ENCODE measurements at regions not wholly inside any gene's neighbourhood (a gene's known extent, or its start where the extent isn't known, plus 50 kb on each side); places are given as distances from the start of the nearest gene placed in this dataset.

DNA sequence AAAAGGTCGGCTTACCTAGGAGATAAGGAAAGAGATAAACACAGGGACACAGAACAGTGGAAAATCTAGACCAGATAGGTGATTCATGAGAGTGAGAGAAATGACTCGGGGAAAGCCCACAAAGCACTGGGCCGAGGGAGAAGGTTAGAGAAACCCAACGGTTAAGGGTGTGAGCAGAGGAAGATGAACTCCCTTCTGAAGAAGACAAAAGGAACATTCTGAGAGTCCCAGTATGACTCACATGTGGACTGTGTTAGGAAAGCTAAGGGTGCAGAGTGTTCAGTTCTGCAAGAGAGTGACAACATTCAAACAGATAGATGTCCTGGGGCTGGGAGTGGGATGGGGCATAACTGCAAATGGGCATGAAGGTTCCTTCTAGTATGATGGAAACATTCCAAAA lies 83.0 kb downstream of the CNTN3 start:
- H3K27ac Mint-ChIP-seq, result no peak overlapping the region
- no peak for DNase-seq
- no peaks in the 10 kb centered on the region for H3K4me1 Mint-ChIP-seq
- no peak overlapping the region for H3K4me3 Mint-ChIP-seq
- H3K36me3 Mint-ChIP-seq, result no peaks in the 10 kb centered on the region
- H3K27me3 Mint-ChIP-seq (ENCODE audit: low read depth in 3 of 3), result no peaks in the 10 kb centered on the region
- H3K9me3 Mint-ChIP-seq, result peaks cover 8 to 45% (median 22%) of the 10 kb centered on the region in 6 donors

GRCh38 chr3:74529145-74529544 lies 85.3 kb downstream of the CNTN3 start:
- no peaks in the 10 kb centered on the region for H3K36me3 Mint-ChIP-seq
- H3K4me3 Mint-ChIP-seq, result no peak overlapping the region
- no peaks in the 10 kb centered on the region for H3K27me3 Mint-ChIP-seq (ENCODE audit: low read depth in 3 of 3)
- H3K9me3 Mint-ChIP-seq, result peaks cover 8 to 28% (median 22%) of the 10 kb centered on the region in 6 donors
- H3K27ac Mint-ChIP-seq, result no peak overlapping the region
- DNase-seq, result no peak
- no peaks in the 10 kb centered on the region for H3K4me1 Mint-ChIP-seq

- no peak for DNase-seq
- no peaks in the 10 kb centered on the region for H3K36me3 Mint-ChIP-seq
- no peak overlapping the region for H3K4me3 Mint-ChIP-seq
- H3K27me3 Mint-ChIP-seq (ENCODE audit: low read depth in 3 of 3), result no peaks in the 10 kb centered on the region
- peaks cover 2 to 25% (median 18%) of the 10 kb centered on the region in 6 donors for H3K9me3 Mint-ChIP-seq
- no peaks in the 10 kb centered on the region for H3K4me1 Mint-ChIP-seq
- H3K27ac Mint-ChIP-seq, result no peak overlapping the region
Measured at GRCh38 chr3:74527566-74527965, 86.9 kb downstream of the CNTN3 start.

DNA sequence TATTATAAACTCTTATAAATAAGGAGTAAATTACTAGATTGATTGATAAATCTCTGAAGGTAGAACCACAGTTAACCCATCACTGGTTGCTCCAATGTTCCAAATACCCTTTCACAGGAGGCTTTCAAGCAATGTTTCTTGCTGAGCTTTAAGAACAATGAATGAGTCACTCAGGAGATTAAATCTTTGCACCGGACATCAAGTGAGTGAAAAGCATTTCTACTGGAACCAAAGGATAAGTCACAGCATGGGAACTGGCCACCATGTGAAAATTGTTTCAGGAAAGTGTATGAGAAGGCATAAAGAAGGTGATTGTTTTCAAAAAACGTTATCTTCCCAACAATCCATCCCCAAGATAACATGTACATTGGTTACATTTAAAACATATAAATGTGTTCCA lies 90.6 kb downstream of the CNTN3 start:
- Mint-ChIP-seq H3K27ac (no peak overlapping the region), H3K4me1 (no peaks in the 10 kb centered on the region), H3K9me3 (peaks cover 0 to 16% (median 10%) of the 10 kb centered on the region in 6 donors), H3K27me3 (ENCODE audit: low read depth in 3 of 3) (peaks cover 0 to 3% (median 0%) of the 10 kb centered on the region in 3 donors), H3K4me3 (no peak overlapping the region), H3K36me3 (no peaks in the 10 kb centered on the region)
- no peak for DNase-seq

- H3K4me1 Mint-ChIP-seq, result no peaks in the 10 kb centered on the region
- no peak overlapping the region for H3K27ac Mint-ChIP-seq
- H3K36me3 Mint-ChIP-seq, result no peaks in the 10 kb centered on the region
- DNase-seq, result no peak
- H3K27me3 Mint-ChIP-seq (ENCODE audit: low read depth in 3 of 3), result peaks cover 0 to 3% (median 0%) of the 10 kb centered on the region in 3 donors
- peaks cover 0 to 29% (median 14%) of the 10 kb centered on the region in 6 donors for H3K9me3 Mint-ChIP-seq
- no peak overlapping the region for H3K4me3 Mint-ChIP-seq
Measured at GRCh38 chr3:74520895-74521294, 93.6 kb downstream of the CNTN3 start.

GRCh38 chr3:74518610-74519009 lies 95.8 kb downstream of the CNTN3 start:
- peaks cover 0 to 3% (median 0%) of the 10 kb centered on the region in 3 donors for H3K27me3 Mint-ChIP-seq (ENCODE audit: low read depth in 3 of 3)
- no peaks in the 10 kb centered on the region for H3K36me3 Mint-ChIP-seq
- H3K27ac Mint-ChIP-seq, result no peak overlapping the region

DNA sequence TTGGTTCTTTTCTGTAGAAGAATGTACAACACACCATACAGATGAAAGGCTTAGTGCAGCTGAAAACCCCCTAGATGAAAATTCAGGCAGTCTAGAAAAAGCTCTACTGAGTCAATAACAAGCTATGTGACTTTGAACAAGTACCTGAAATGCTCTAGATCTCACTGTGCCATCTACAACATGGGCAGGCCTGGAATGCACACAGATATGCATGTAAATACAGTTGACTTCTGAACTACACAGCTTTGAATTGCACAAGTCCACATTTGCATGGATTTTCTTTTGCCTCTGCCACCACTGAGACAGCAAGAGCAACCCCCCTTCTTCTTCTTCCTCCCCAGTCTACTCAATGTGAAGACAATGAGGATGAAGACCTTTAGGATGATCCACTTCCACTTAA lies 98.4 kb downstream of the CNTN3 start:
- no peaks in the 10 kb centered on the region for H3K4me1 Mint-ChIP-seq
- peaks cover 0 to 30% (median 13%) of the 10 kb centered on the region in 6 donors for H3K9me3 Mint-ChIP-seq
- no peaks in the 10 kb centered on the region for H3K36me3 Mint-ChIP-seq
- H3K27me3 Mint-ChIP-seq (ENCODE audit: low read depth in 3 of 3), result no peaks in the 10 kb centered on the region
- no peak overlapping the region for H3K4me3 Mint-ChIP-seq
- DNase-seq, result no peak
- no peak overlapping the region for H3K27ac Mint-ChIP-seq

More at GRCh38 chr3:74518610-74519009, 95.8 kb downstream of the CNTN3 start:
- Mint-ChIP-seq H3K4me1 (no peaks in the 10 kb centered on the region), H3K9me3 (peaks cover 0 to 28% (median 11%) of the 10 kb centered on the region in 6 donors), H3K4me3 (no peak overlapping the region)
- no peak for DNase-seq

GRCh38 chr3:74515451-74515850 lies 99.0 kb downstream of the CNTN3 start:
- no peak overlapping the region for H3K4me3 Mint-ChIP-seq
- H3K27ac Mint-ChIP-seq, result no peak overlapping the region
- peaks cover 0 to 33% (median 13%) of the 10 kb centered on the region in 6 donors for H3K9me3 Mint-ChIP-seq
- no peak for DNase-seq
- H3K4me1 Mint-ChIP-seq, result no peaks in the 10 kb centered on the region
- H3K27me3 Mint-ChIP-seq (ENCODE audit: low read depth in 3 of 3), result no peaks in the 10 kb centered on the region
- H3K36me3 Mint-ChIP-seq, result no peaks in the 10 kb centered on the region

DNA sequence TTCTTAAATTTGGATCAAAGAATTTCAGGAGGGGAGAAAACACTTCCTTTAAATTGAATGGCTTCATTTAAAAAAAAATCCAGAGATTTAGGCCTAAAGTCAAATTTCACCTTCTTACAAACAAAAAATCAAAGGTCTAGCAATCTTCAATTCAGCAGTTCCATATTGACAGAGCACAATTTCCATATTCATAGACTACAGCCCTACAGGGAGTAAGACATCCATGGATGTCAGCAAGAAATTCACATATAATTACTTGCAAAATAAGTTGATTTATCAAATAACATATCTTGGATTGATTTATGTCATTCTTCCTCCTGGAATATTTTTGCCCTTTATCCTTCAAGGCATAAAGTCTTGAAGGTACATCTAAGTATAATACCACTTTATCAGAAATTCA lies 103.4 kb downstream of the CNTN3 start:
- no peaks in the 10 kb centered on the region for H3K27me3 Mint-ChIP-seq (ENCODE audit: low read depth in 3 of 3)
- no peak overlapping the region for H3K4me3 Mint-ChIP-seq
- no peaks in the 10 kb centered on the region for H3K36me3 Mint-ChIP-seq
- no peak overlapping the region for H3K27ac Mint-ChIP-seq
- H3K4me1 Mint-ChIP-seq, result no peaks in the 10 kb centered on the region
- no peak for DNase-seq
- peaks cover 0 to 25% (median 9%) of the 10 kb centered on the region in 6 donors for H3K9me3 Mint-ChIP-seq

GRCh38 chr3:74510261-74510818 lies 104.1 kb downstream of the CNTN3 start:
- no peaks in the 10 kb centered on the region for H3K27me3 Mint-ChIP-seq (ENCODE audit: low read depth in 3 of 3)
- H3K27ac Mint-ChIP-seq, result no peak overlapping the region
- no peak overlapping the region for H3K4me3 Mint-ChIP-seq
- no peak for DNase-seq
- H3K36me3 Mint-ChIP-seq, result no peaks in the 10 kb centered on the region
- no peaks in the 10 kb centered on the region for H3K4me1 Mint-ChIP-seq
- H3K9me3 Mint-ChIP-seq, result peaks cover 0 to 26% (median 7%) of the 10 kb centered on the region in 6 donors

GRCh38 chr3:74507691-74508090 lies 106.8 kb downstream of the CNTN3 start:
- Mint-ChIP-seq H3K4me1 (no peaks in the 10 kb centered on the region), H3K27ac (no peak overlapping the region), H3K4me3 (no peak overlapping the region), H3K36me3 (no peaks in the 10 kb centered on the region), H3K9me3 (peaks cover 1 to 42% (median 11%) of the 10 kb centered on the region in 6 donors), H3K27me3 (ENCODE audit: low read depth in 3 of 3) (no peaks in the 10 kb centered on the region)
- no peak for DNase-seq

DNA sequence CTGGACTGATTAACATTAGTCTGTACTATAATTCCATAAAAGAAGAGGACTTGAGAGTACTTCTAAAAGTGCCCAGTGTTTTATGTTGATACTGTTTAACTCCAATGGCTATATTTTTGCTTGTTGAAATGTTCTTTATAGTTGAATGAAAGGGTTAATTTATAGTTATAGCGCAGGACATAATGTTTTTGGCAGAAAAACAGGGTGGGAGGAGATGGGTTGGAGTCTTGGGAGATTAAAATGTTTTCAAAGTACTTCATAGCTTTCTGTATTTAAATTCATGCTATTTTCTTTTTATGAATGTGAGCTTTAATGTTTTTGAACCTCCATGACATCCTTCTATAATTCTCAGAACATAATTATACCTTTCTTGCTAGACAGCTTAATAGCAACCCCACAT lies 108.2 kb downstream of the CNTN3 start:
- no peak overlapping the region for H3K4me3 Mint-ChIP-seq

DNA sequence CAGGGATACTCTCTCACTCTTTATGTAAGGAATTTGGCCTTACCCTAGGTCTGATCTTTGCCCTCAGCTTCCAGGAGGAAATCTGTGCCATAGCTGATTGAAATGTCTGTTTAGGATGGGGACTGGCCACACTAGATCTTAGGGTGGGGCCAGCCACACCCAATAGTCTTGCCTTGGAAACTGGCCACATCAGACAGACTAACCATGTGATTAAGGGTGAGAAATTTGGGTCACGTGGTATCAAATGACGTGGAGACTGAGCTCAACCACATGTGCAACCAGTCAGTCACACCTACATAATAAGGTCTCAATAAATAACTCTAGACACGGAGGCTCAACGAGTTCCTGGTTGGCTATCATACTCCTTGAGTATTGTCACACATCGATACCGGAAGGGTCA lies 113.5 kb downstream of the CNTN3 start:
- H3K27me3 Mint-ChIP-seq (ENCODE audit: low read depth in 3 of 3), result no peaks in the 10 kb centered on the region

More for the DNA sequence above, 108.2 kb downstream of the CNTN3 start:
- Mint-ChIP-seq H3K27ac (no peak overlapping the region), H3K9me3 (peaks cover 4 to 44% (median 18%) of the 10 kb centered on the region in 6 donors), H3K36me3 (no peaks in the 10 kb centered on the region), H3K4me1 (no peaks in the 10 kb centered on the region), H3K27me3 (ENCODE audit: low read depth in 3 of 3) (no peaks in the 10 kb centered on the region)
- no peak for DNase-seq

GRCh38 chr3:74500257-74500656 lies 114.2 kb downstream of the CNTN3 start:
- no peak overlapping the region for H3K4me3 Mint-ChIP-seq
- no peak for DNase-seq
- peaks cover 4 to 47% (median 23%) of the 10 kb centered on the region in 6 donors for H3K9me3 Mint-ChIP-seq
- no peaks in the 10 kb centered on the region for H3K4me1 Mint-ChIP-seq
- H3K36me3 Mint-ChIP-seq, result no peaks in the 10 kb centered on the region
- no peaks in the 10 kb centered on the region for H3K27me3 Mint-ChIP-seq (ENCODE audit: low read depth in 3 of 3)
- H3K27ac Mint-ChIP-seq, result no peak overlapping the region

More for the DNA sequence above, 113.5 kb downstream of the CNTN3 start:
- Mint-ChIP-seq H3K4me1 (no peaks in the 10 kb centered on the region), H3K4me3 (no peak overlapping the region), H3K9me3 (peaks cover 4 to 52% (median 23%) of the 10 kb centered on the region in 6 donors), H3K36me3 (no peaks in the 10 kb centered on the region), H3K27ac (no peak overlapping the region)
- DNase-seq, result no peak

- H3K36me3 Mint-ChIP-seq, result peaks cover 0 to 3% (median 0%) of the 10 kb centered on the region in 3 donors
- no peak for DNase-seq
- H3K4me3 Mint-ChIP-seq, result no peak overlapping the region
- peaks cover 0 to 1% (median 0%) of the 10 kb centered on the region in 3 donors for H3K27me3 Mint-ChIP-seq (ENCODE audit: low read depth in 3 of 3)
- no peaks in the 10 kb centered on the region for H3K4me1 Mint-ChIP-seq
- peaks cover 9 to 36% (median 15%) of the 10 kb centered on the region in 6 donors for H3K9me3 Mint-ChIP-seq
- H3K27ac Mint-ChIP-seq, result no peak overlapping the region
Measured at GRCh38 chr3:74491874-74492273, 122.6 kb downstream of the CNTN3 start.

All from immature natural killer cell (primary cell).